Panc1 (cell line): ENCODE measurements at regions not wholly inside any gene's neighbourhood (a gene's known extent, or its start where the extent isn't known, plus 50 kb on each side); places are given as distances from the start of the nearest gene placed in this dataset.

Source experiments
- ATAC-seq: fragments of 200-7000 bp; cut with Tn5 transposase; 2 replicates; pipeline ENCODE4 v1.9.1; 2020; ENCODE audit warnings: mild to moderate bottlenecking, moderate library complexity
- BruUV-seq: library from RNA; stranded (reverse); fragments of 400-500 nt; replicated peaks from 2 replicates; lab custom pipeline; 2021; lab: Mats Ljungman, UMichigan
- CTCF ChIA-PET: fragments of 300-600 bp; sonication (Branson Sonifier 250); formaldehyde crosslinking; loops from one replicate; lab custom pipeline; 2022; ENCODE audit warnings: antibody characterized with exemption; lab: Charles Lee
- POLR2A ChIA-PET: fragments of 300-600 bp; sonication (Branson Sonifier 250); formaldehyde crosslinking; loops from one replicate; lab custom pipeline; 2022; ENCODE audit warnings: antibody characterized with exemption; lab: Charles Lee
- DNase-seq: peaks from one replicate; pipeline ENCODE4 v3.0.0-alpha.2; 2010; ENCODE audit warnings: low read depth, low spot score
- H3K27ac ChIP-seq: 2 replicates; pipeline ENCODE4 v1.5.1; 2011; ENCODE audit warnings: mild to moderate bottlenecking, low read length, inconsistent platforms
- H3K27me3 ChIP-seq: fragments of 200-500 bp; sonication (Bioruptor generic); 2 replicates; pipeline ENCODE4 v1.6.0; 2014; ENCODE audit warnings: low read length, inconsistent platforms; ENCODE audit not compliant: control insufficient read depth, insufficient read depth
- H3K36me3 ChIP-seq: fragments of 200-500 bp; sonication (Bioruptor generic); 2 replicates; pipeline ENCODE4 v1.5.1; 2014; ENCODE audit warnings: inconsistent platforms, mild to moderate bottlenecking, low read length, moderate library complexity; ENCODE audit not compliant: control insufficient read depth, insufficient read depth
- H3K4me1 ChIP-seq: 2 replicates; pipeline ENCODE4 v1.5.1; 2011; ENCODE audit warnings: inconsistent platforms, mild to moderate bottlenecking, low read length, moderate library complexity; ENCODE audit not compliant: control insufficient read depth, insufficient read depth
- H3K4me3 ChIP-seq, 2 experiments: 2 replicates each; pipeline ENCODE4 v1.5.1; 2011 to 2012; ENCODE audit warnings: low read depth in 2 of 2, low read length in 2 of 2, mild to moderate bottlenecking in 2 of 2, inconsistent platforms in 1 of 2, moderate library complexity in 1 of 2
- H3K9me3 ChIP-seq: fragments of 200-500 bp; sonication (Bioruptor generic); 2 replicates; pipeline ENCODE4 v1.5.1; 2014; ENCODE audit warnings: low read depth, mild to moderate bottlenecking, inconsistent platforms, low read length, moderate library complexity; ENCODE audit not compliant: control insufficient read depth, insufficient read depth
- POLR2AphosphoS5 ChIP-seq: IDR thresholded peaks from 2 replicates; pipeline ENCODE4 v1.6.1; 2012; ENCODE audit warnings: mild to moderate bottlenecking, low read depth, low read length, moderate library complexity
- SIN3A ChIP-seq: IDR thresholded peaks from 2 replicates; pipeline ENCODE4 v1.6.1; 2012; ENCODE audit warnings: low read depth, mild to moderate bottlenecking, low read length, moderate library complexity, borderline replicate concordance; ENCODE audit not compliant: insufficient read depth
- TCF7L2 ChIP-seq: IDR thresholded peaks from 2 replicates; pipeline ENCODE4 v1.6.1; 2011; ENCODE audit warnings: mild to moderate bottlenecking, low read depth, low read length, inconsistent platforms
- in situ Hi-C: cut with HindIII; loops from 2 replicates; pipeline ENCODE4 v1.10.0; 2016; ENCODE audit warnings: low sequenced_read_pairs, low pct_unique_long_range_greater_than_20kb
- intact Hi-C: fragments of 100-400 bp; cut with micrococcal nuclease; formaldehyde crosslinking; loops from one replicate; pipeline ENCODE4 v1.10.0; 2022; ENCODE audit not compliant: unreplicated experiment
- TF ChIP-seq, protein P1 (sequence below): fragments of 450-650 bp; IDR thresholded peaks from 2 replicates; pipeline ENCODE4 v1.5.1; 2017; ENCODE audit warnings: mild to moderate bottlenecking
- TF ChIP-seq, protein P2 (sequence below), 2 experiments: IDR thresholded peaks; 2 replicates each; pipeline ENCODE4 v1.6.1; 2011 to 2012; ENCODE audit warnings: low read depth in 2 of 2, control low read depth in 1 of 2, low read length in 1 of 2, mild to moderate bottlenecking in 1 of 2, moderate library complexity in 1 of 2; ENCODE audit not compliant: insufficient read depth in 1 of 2

DNA sequence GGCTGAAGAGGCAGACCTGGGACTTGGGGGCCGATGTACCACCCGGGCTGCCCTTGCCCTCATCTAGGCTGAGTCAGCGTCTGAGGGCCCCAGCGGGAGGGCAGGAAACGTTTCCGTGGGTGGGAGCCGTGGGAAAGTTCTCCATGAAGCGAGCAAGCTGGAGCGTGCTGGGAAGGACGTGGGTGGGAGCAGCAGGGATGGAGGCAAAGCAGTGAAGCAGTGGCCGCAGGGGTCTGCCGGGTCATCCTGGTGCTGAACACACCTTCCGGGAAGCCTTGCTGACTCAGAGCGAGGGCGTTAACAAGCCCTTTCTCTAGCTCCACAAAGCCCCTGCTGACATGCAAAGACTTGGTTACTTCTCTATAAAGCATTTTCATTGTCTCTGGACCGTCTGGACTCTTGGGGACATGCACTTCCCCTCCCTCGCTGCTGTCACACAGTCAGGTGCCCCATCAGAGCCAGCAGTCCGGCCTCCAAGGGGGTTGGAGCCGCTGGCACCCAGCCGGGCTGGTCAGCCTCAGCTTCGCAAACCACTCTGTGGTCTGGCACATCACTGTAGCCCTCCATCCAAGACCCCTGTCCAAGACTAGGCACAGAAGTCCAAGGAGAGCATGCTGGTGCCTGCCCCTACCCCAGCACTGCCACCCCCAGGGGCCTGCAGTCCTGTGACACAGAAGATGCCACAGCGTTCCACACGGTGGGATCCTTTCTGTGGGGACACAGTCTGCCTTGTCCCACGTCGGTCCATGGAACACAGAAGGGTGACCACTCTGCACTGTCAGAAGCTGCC is 115.1 kb upstream of the GPC1 start:
- Histone ChIP-seq H3K36me3 (no peaks in the 10 kb centered on the region; the same call in 1 of the 2 replicates), H3K27ac (no peak overlapping the region), H3K4me1 (no peaks in the 10 kb centered on the region), H3K27me3 (no peaks in the 10 kb centered on the region), H3K9me3 (no peaks in the 10 kb centered on the region), H3K4me3 (no peak overlapping the region)
- CTCF ChIA-PET, result no interaction called here
- DNase-seq (no peak), ATAC-seq (no peak; the same call in 1 of the 2 replicates)
- intact Hi-C loops (no loop called here), in situ Hi-C loops (no loop called here)
- TF ChIP-seq TCF7L2, result no peak
- TF ChIP-seq, protein P1, sequence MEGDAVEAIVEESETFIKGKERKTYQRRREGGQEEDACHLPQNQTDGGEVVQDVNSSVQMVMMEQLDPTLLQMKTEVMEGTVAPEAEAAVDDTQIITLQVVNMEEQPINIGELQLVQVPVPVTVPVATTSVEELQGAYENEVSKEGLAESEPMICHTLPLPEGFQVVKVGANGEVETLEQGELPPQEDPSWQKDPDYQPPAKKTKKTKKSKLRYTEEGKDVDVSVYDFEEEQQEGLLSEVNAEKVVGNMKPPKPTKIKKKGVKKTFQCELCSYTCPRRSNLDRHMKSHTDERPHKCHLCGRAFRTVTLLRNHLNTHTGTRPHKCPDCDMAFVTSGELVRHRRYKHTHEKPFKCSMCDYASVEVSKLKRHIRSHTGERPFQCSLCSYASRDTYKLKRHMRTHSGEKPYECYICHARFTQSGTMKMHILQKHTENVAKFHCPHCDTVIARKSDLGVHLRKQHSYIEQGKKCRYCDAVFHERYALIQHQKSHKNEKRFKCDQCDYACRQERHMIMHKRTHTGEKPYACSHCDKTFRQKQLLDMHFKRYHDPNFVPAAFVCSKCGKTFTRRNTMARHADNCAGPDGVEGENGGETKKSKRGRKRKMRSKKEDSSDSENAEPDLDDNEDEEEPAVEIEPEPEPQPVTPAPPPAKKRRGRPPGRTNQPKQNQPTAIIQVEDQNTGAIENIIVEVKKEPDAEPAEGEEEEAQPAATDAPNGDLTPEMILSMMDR, result no peak
- no peak for TF ChIP-seq POLR2AphosphoS5
- no peak for TF ChIP-seq SIN3A
- TF ChIP-seq, protein P2, sequence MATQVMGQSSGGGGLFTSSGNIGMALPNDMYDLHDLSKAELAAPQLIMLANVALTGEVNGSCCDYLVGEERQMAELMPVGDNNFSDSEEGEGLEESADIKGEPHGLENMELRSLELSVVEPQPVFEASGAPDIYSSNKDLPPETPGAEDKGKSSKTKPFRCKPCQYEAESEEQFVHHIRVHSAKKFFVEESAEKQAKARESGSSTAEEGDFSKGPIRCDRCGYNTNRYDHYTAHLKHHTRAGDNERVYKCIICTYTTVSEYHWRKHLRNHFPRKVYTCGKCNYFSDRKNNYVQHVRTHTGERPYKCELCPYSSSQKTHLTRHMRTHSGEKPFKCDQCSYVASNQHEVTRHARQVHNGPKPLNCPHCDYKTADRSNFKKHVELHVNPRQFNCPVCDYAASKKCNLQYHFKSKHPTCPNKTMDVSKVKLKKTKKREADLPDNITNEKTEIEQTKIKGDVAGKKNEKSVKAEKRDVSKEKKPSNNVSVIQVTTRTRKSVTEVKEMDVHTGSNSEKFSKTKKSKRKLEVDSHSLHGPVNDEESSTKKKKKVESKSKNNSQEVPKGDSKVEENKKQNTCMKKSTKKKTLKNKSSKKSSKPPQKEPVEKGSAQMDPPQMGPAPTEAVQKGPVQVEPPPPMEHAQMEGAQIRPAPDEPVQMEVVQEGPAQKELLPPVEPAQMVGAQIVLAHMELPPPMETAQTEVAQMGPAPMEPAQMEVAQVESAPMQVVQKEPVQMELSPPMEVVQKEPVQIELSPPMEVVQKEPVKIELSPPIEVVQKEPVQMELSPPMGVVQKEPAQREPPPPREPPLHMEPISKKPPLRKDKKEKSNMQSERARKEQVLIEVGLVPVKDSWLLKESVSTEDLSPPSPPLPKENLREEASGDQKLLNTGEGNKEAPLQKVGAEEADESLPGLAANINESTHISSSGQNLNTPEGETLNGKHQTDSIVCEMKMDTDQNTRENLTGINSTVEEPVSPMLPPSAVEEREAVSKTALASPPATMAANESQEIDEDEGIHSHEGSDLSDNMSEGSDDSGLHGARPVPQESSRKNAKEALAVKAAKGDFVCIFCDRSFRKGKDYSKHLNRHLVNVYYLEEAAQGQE (IDR thresholded peaks at IDR 0.05; ENCODE audit: insufficient read depth in 1 of 2, low read depth in 2 of 2, low read length in 1 of 2), result no peak
- no TSS peak for BruUV-seq
- POLR2A ChIA-PET, result no interaction called here

DNA sequence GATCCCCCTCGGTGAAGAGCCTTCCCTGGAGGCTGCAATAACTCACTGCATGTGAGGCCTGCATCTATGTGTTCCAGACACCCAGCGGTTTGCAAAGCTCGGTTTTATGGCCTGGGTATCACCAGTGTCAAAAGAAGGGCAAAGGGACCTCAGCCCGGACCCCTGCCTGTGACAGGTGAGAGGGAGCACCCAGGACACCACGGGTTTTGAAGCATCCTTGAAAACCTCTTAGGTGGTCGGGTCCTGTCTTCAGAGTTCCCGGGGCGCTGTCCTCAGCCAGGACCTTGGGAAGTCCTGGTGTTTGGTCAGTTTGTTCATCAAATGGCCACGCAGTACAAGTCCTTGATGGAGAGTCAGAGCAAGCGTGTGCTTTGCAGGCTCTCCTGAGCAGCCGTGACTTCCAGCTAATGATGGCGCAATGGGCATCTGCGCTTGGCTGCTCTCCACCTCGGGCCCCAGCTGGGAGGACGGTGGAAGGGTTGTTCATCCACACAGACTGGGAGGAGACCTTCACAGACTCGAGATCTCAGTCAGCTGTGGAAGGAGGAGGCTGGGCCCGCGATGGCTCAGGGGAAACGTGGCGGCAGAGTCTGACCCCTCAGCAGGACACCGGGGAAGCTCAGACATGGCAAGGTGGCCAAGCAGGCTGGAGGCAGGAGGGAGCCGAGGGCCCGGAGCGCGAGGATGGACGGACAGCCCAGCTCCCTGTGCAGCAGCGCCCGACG is 113.1 kb upstream of the GPC1 start:
- DNase-seq, result no peak
- Histone ChIP-seq H3K4me3 (no peak overlapping the region), H3K4me1 (no peaks in the 10 kb centered on the region), H3K36me3 (no peaks in the 10 kb centered on the region), H3K27me3 (no peaks in the 10 kb centered on the region), H3K27ac (no peak overlapping the region), H3K9me3 (no peaks in the 10 kb centered on the region)
- in situ Hi-C loops (no loop called here), intact Hi-C loops (no loop called here)
- no peak for ATAC-seq
- ChIA-PET POLR2A (no interaction called here), CTCF (no interaction called here)
- TF ChIP-seq, protein P1, result no peak
- TF ChIP-seq, protein P2 (IDR thresholded peaks at IDR 0.05; ENCODE audit: insufficient read depth in 1 of 2, low read depth in 2 of 2, low read length in 1 of 2), result no peak
- TF ChIP-seq POLR2AphosphoS5 (no peak), TCF7L2 (no peak), SIN3A (no peak)
- no TSS peak for BruUV-seq
